Left cardiac atrium (tissue), 4 donors: ENCODE measurements at regions not wholly inside any gene's neighbourhood (a gene's known extent, or its start where the extent isn't known, plus 50 kb on each side); places are given as distances from the start of the nearest gene placed in this dataset.

Source experiments
- ATAC-seq, 2 donors: fragments of 200-7000 bp; cut with Tn5 transposase; one replicate each; pipeline ENCODE4 v1.9.1; 2020; ENCODE audit warnings: mild to moderate bottlenecking in 2 of 2, moderate library complexity in 2 of 2
- DNase-seq: peaks from one replicate; pipeline ENCODE4 v3.0.0-alpha.2; 2020
- intact Hi-C, 2 donors: fragments of 100-400 bp; cut with DNase I; formaldehyde crosslinking; loops; one replicate each; pipeline versions ENCODE4 v1.14.1 to v1.15.1; 2022 to 2023
- donor health status: DM: no; HTN: yes; CAD: no.
- donor health status: DM: no; HTN: yes; CAD: no; lungs with severe emphysema.
- donor health status: DM: yes; HTN: yes; CAD: no.
- donor health status: Dilated cardiomyopathy.

- ATAC-seq (no peak), DNase-seq (no peak)
- intact Hi-C loops: no loop called here
These were observed 377.0 kb upstream of the ATP2B1 start for GRCh38 chr12:90085494-90086274.

DNA sequence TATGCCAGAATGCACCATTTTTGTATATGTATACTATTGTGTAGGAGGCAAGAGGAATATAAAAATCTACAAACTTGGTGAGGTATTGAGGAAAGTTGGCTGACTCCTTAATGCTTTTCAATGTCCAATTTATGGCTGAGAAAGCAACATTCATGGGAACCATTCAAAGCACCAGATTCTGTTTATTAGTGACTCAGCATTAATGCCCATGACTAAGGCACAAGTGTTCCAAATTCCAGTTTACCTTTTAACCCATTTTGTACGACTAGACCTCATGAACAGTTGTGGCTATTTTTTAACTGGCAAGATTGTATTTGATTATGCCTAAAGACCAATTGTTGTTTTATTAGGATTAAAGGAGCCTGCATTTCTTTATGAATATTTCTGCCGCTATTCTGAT, 375.4 kb upstream of the ATP2B1 start:
- ATAC-seq (no peak), DNase-seq (no peak)
- intact Hi-C loops: no loop called here

DNA sequence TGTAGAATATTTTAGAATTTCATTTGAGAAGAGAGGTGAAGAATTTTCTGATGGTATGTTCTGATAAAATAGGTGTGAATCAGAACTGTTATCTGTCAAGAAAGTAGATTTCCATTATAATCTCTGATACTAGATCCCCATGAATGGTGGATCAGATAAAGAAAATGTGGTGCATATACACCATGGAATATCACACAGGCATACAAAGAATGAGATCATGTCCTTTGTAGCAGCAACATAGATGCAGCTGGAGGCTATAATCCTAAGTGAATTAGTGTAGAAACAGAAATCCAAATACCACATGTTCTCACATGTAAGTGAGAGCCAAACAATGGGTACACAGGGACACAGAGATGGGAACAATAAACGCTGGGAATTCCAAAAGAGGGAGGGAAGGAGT, 372.0 kb upstream of the ATP2B1 start:
- intact Hi-C loops: no loop called here
- no peak for DNase-seq
- no peak for ATAC-seq

DNA sequence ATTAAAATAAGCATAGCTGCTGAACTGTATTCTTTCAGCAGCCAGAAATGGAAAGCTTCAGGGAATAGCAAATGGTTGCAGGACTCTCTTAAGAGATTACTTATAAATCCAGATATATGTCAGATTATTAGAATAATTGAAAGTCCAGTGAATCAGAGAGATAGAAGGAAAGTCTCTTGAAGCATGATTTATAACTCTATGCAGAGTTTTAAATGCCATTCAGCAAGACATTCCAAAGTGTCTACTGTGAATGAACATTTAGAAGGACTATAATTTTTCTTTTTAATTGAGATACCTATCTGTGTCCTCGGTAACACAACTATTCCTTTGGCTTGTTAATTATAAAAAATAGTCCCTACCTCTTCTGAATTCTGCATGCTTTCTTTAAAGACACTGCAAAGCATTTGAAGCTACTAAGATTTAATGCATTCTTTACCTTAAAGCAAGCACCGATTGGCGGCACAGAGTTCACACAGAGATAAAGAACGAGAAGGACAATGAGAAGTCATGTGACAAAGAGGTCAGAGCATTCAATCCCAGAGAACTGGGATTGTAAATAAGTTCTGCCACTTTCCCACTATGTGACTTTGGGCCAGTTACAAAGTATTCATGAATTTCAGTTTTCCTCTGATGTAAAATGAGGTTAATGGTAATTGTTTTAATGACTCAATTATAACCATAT, 371.0 kb upstream of the ATP2B1 start:
- intact Hi-C loops: no loop called here
- no peak for ATAC-seq
- no peak for DNase-seq

- intact Hi-C loops: no loop called here
- DNase-seq: no peak
- ATAC-seq: no peak
These were observed 369.7 kb upstream of the ATP2B1 start for GRCh38 chr12:90078344-90078743.

- DNase-seq (no peak), ATAC-seq (no peak)
- intact Hi-C loops: no loop called here
These were observed 369.1 kb upstream of the ATP2B1 start for GRCh38 chr12:90077756-90078155.

- intact Hi-C loops: no loop called here
- DNase-seq: no peak
- ATAC-seq: no peak
These were observed 368.2 kb upstream of the ATP2B1 start for GRCh38 chr12:90076851-90077319.

DNA sequence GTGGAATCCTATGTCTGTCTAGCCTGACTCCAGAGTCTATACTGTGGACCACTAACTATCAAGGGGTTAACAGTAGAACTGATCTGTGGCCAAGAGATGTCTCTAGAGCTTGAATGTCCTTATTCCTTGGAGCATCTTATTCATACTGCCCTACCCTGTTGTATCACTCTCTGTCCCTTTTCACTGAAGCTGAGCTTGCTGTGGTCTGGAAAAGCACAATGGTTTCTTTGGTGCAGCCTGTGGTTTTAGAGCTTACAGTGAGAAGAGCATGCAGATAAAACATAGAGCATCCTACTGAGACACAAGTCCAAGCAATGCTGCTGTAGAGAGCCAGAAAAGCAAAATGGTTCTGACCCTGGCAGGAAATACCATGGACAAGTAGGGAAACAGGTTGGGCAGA, 367.0 kb upstream of the ATP2B1 start:
- no peak for ATAC-seq
- intact Hi-C loops: no loop called here
- DNase-seq: no peak

- ATAC-seq (no peak), DNase-seq (no peak)
- intact Hi-C loops: no loop called here
These were observed 365.4 kb upstream of the ATP2B1 start for GRCh38 chr12:90074086-90074485.

DNA sequence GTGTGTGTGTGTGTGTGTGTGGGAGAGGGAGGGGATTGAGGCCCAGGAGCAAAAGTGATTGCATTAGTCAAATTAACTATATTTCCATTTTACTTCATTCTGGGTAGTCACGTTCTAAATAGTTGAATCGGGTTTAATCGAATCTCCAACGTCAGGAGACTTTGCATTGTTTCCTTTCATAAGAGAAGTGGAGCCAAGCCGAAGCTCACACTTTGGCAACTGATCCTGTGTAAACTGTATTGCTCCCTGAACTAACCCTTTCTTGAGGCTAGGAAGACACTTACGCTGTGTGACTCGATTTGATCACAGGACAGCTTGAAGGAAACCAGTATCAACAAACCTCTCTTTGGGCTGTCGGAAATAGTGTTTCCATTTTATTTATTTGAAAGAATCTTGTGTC, 363.4 kb upstream of the ATP2B1 start:
- DNase-seq (no peak), ATAC-seq (no peak)
- intact Hi-C loops: no loop called here

- ATAC-seq: no peak
- DNase-seq: no peak
- intact Hi-C loops: no loop called here
These were observed 361.1 kb upstream of the ATP2B1 start for GRCh38 chr12:90069711-90070110.

GRCh38 chr12:90067791-90068190, 359.2 kb upstream of the ATP2B1 start:
- ATAC-seq: no peak
- DNase-seq: no peak
- intact Hi-C loops: no loop called here

DNA sequence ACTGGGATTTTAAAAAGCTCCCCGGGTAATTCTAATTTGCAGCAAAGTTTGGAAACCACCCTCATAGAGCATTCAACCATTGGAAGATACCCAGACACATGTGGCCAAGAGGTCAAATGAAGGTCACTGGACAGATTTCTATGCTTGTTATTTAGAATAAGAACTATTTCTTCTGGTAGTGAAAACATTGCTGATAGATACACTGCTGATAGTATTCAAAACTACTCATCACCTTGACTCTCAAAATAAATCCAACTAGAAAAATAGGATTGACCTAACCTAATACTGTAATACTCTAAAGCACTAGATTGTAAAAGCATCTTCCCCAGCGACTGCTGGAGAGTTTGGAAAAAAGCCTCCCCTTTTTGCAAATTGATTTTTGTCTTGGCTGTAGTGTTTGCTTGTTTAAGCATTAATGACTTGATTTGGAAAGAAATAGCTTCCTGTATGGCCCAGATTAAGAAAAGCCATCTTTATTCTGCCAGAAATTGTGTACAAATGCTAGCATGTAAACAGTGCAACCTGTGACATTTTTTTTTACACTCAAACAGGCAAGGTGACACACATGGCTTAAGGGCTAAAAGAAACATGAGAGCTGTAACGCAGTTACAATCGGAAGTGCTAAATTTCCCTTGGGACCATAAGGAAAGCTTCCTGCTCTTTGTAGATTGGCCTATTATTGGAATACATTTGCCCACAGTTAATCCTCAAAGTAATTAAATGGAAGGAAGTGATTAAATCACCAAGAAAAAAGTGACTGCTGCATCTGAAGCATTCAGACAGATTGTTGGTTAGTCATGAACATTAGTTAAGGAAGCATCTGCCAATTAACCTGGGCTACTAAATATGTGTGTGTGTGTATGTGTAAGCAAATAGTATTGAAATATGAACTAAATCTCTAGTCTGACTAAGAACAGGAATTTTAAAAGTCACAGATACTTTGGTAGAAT, 356.5 kb upstream of the ATP2B1 start:
- ATAC-seq (no peak), DNase-seq (no peak)
- intact Hi-C loops: no loop called here

GRCh38 chr12:90062799-90063198, 354.2 kb upstream of the ATP2B1 start:
- DNase-seq (no peak), ATAC-seq (no peak)
- intact Hi-C loops: no loop called here

GRCh38 chr12:90061809-90062208, 353.2 kb upstream of the ATP2B1 start:
- intact Hi-C loops: no loop called here
- ATAC-seq: no peak
- DNase-seq: no peak

DNA sequence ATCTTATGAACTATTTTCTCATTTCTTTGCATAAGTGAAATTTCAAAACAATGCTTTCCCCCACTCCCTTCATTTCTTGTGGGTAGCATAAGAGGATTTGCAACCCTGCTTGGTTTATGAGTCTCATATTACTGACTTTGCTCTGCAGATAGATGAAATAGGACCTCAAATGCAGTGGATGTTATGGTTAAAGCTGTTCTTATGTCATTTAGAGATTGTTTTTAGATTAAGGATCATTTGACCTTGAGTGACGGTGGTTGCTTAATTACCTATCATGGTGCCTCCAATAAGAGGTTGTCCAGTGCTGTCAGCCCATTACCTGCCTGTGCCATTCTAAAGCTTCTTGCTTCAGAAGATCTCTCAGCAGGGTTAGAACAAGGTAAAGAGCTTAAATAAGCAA, 351.4 kb upstream of the ATP2B1 start:
- no peak for DNase-seq
- intact Hi-C loops: no loop called here
- ATAC-seq: no peak

GRCh38 chr12:90058704-90059103, 350.1 kb upstream of the ATP2B1 start:
- DNase-seq (no peak), ATAC-seq (peak; percentile 27 to 47)
- intact Hi-C loops: no loop called here

DNA sequence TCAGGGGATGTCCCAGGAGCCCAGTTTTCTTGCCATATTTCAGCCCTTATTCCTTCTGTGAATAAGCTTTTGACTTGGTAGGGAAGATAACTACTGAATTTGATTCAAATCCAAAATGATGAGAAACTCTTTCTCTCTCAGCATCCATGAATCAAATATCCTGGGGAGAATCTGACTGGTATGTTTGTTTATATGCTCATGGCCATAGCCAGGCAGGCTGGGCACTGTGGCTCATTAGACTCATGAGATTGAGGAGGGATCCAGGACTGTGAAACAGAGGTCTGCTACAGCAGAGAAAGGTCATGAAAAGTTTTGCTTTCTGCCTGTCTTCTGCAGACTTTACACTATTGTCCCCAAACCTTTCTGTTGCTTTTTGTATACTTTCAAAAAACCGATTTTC, 346.4 kb upstream of the ATP2B1 start:
- DNase-seq (no peak), ATAC-seq (no peak)
- intact Hi-C loops: no loop called here

GRCh38 chr12:90048918-90049317, 340.3 kb upstream of the ATP2B1 start:
- intact Hi-C loops: no loop called here
- ATAC-seq: no peak
- DNase-seq: no peak

DNA sequence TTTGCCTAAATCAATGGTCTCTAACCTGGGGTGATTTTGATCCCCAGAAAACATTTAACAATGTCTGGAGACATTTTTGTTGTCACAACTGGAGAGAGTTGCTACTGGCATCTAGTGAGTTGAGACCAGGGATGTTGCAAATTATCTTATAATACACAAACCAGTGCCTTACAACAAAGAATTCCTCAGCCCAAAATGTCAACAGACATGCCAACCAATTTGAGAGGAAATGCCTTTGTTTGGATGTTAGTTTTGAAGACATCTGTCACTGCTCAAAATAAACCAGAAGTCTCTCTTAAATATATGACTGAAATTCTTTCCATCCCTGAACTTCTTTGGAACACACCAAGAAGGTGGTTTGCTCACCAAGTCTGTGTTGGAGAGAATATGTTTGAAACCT, 336.9 kb upstream of the ATP2B1 start:
- ATAC-seq (no peak), DNase-seq (no peak)
- intact Hi-C loops: no loop called here
